Esophagus (tissue), 2 donors: ENCODE measurements at regions not wholly inside any gene's neighbourhood (a gene's known extent, or its start where the extent isn't known, plus 50 kb on each side); places are given as distances from the start of the nearest gene placed in this dataset.

ENCODE experiments used
- H3K27ac ChIP-seq, 2 donors: one replicate each; pipeline ENCODE4 v1.5.1; 2013; ENCODE audit warnings: low read depth in 2 of 2, mild to moderate bottlenecking in 2 of 2, inconsistent platforms in 1 of 2, low read length in 1 of 2, moderate library complexity in 1 of 2
- H3K27me3 ChIP-seq, 2 donors: one replicate each; pipeline ENCODE4 v1.6.1; 2013; ENCODE audit warnings: low read length in 2 of 2, control low read depth in 1 of 2, mild to moderate bottlenecking in 1 of 2; ENCODE audit not compliant: insufficient read depth in 2 of 2, control insufficient read depth in 1 of 2
- H3K36me3 ChIP-seq, 2 donors: one replicate each; pipeline ENCODE4 v1.6.1; 2013; ENCODE audit warnings: low read length in 1 of 2; ENCODE audit not compliant: control insufficient read depth in 2 of 2, insufficient read depth in 2 of 2
- H3K4me1 ChIP-seq, 2 donors: one replicate each; pipeline ENCODE4 v1.6.1; 2013; ENCODE audit warnings: low read length in 1 of 2; ENCODE audit not compliant: control insufficient read depth in 2 of 2, insufficient read depth in 2 of 2
- H3K4me3 ChIP-seq, 2 donors: one replicate each; pipeline ENCODE4 v1.5.1; 2013; ENCODE audit warnings: low read length in 2 of 2, mild to moderate bottlenecking in 2 of 2, low read depth in 1 of 2, moderate library complexity in 1 of 2
- H3K9me3 ChIP-seq, 2 donors: one replicate each; pipeline ENCODE4 v1.6.1; 2013; ENCODE audit warnings: mild to moderate bottlenecking in 2 of 2, low read depth in 1 of 2, low read length in 1 of 2, moderate library complexity in 1 of 2; ENCODE audit not compliant: control insufficient read depth in 2 of 2, insufficient read depth in 1 of 2
- WGBS, 2 donors: extraction: QIAGEN DNeasy Blood & Tissue Kit; methylation state at CpG; one replicate each; pipeline ENCODE4 v1.1.7; 2013; 5-methylcytosine and 5-hydroxymethylcytosine counted together
- donor health status: healthy with polysubstance abuse.
- donor health status: Bipolar disorder and iron deficiency.

DNA sequence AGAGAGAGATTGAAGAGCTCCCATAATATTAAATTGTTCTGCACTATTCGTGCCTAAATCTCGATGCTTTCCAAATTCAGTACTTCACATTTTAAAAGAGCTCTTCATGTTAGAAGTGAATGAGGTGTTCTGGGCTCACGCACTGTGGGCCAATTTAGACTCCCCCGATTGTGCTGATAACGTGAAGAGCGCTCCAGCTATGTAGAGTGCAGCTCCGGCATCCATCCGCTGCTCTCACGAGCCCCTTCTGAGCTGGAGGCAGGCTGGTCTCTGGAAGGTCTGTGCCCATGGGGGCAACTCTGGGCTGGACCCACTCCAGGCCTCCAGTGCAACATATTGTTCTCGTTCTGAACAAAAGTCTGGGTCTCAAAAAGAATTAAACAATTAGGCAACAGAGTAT lies 692.6 kb downstream of the VRK1 start:
- Histone ChIP-seq H3K4me1 (no peaks in the 10 kb centered on the region), H3K36me3 (no peaks in the 10 kb centered on the region), H3K9me3 (no peaks in the 10 kb centered on the region), H3K4me3 (no peak overlapping the region), H3K27me3 (no peaks in the 10 kb centered on the region), H3K27ac (no peak overlapping the region)
- 82 to 90% methylated on average over 10 of the region's 10 CpGs for WGBS, 2 donors

DNA sequence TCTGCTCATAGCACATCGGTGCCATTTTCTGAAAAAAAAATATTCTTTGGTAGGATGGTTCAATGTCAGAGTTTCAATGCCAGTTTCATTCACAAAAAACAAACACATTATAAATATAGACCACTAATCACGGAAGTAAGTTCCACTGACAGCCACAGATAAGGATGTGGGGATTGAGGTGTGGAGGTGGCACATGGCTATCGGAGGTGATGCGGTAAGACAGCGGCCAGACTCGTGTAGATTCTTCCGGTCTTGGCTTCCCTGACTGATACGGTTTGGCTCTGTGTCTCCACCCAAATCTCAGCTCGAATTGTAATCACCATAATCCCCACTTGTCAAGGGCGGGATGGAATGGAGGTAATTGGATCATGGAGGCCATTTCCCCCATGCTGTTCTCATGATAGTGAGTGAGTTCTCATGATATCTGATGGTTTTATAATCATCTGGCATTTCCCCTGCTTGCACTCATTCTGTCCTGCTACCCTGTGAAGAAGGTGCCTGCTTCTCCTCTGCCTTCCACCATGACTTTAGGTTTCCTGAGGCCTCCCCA lies 693.4 kb downstream of the VRK1 start:
- Histone ChIP-seq H3K27ac (no peak overlapping the region), H3K36me3 (no peaks in the 10 kb centered on the region), H3K9me3 (no peaks in the 10 kb centered on the region), H3K4me3 (no peak overlapping the region), H3K4me1 (no peaks in the 10 kb centered on the region), H3K27me3 (no peaks in the 10 kb centered on the region)
- WGBS, 2 donors = 84 to 88% methylated on average over 10 of the region's 10 CpGs

DNA sequence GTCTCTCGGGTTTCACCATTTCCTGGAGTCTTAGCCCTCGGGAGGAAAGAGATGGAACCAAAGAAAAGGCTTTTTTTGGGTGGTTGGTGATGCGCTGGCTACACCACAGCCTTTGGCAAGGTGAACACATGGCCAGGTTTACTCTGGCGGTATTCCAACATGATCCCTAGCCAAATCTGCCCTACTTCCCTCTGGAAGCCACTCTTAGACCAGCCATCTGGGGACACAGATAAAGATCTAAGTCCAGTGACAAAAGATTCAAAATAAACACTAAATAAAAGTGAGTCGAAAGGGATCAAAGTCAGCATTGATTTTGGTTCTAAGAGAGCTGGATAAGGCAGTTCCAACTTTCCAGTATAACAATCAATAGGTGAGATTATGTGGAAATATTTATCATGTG lies 694.5 kb downstream of the VRK1 start:
- no peaks in the 10 kb centered on the region for H3K4me1 ChIP-seq
- H3K27ac ChIP-seq = no peak overlapping the region
- WGBS, 2 donors = 62 to 74% methylated on average over 5 of the region's 5 CpGs
- H3K4me3 ChIP-seq = no peak overlapping the region
- no peaks in the 10 kb centered on the region for H3K36me3 ChIP-seq
- H3K27me3 ChIP-seq = no peaks in the 10 kb centered on the region
- H3K9me3 ChIP-seq = no peaks in the 10 kb centered on the region

DNA sequence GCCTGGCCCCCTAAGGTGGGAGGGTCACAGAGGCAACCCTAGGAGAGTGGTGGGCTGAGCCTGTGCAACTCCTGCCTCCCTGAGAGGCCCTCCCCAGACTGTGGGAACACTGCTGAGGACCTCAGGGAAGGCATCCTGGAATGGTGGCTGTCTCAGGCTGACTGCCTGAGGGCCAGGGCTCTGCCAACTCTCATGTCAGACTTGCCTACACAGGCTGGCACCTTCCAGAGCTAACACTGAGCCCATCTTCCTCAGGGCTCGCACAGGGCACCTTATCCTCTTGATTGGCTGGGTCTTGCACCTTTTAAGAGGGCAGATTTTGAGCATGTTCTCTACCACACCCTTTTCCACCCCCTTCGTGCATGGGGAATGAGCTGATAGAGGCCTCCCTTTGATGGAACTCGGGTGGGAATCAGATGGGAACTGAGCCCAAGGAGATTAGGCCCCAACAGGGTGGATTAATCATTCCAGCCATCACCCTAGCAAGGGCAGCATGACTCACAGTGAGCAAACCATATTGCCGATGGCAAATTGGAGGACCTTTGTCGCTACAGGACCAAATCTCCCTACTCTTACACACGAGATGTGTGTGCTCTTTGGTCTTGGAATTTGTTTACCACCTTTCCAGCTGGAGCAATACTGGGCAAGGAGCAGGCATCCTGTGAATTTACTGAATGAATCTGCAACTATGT lies 702.8 kb downstream of the VRK1 start:
- WGBS, 2 donors = 38 to 45% methylated on average over 6 of the region's 6 CpGs
- H3K4me1 ChIP-seq = peaks cover 0 to 13% of the 10 kb centered on the region in 2 donors
- H3K36me3 ChIP-seq = no peaks in the 10 kb centered on the region
- H3K27ac ChIP-seq = peak overlapping the region in 1 of 2 donors; percentile 64
- H3K4me3 ChIP-seq = no peak overlapping the region
- no peaks in the 10 kb centered on the region for H3K27me3 ChIP-seq
- no peaks in the 10 kb centered on the region for H3K9me3 ChIP-seq

DNA sequence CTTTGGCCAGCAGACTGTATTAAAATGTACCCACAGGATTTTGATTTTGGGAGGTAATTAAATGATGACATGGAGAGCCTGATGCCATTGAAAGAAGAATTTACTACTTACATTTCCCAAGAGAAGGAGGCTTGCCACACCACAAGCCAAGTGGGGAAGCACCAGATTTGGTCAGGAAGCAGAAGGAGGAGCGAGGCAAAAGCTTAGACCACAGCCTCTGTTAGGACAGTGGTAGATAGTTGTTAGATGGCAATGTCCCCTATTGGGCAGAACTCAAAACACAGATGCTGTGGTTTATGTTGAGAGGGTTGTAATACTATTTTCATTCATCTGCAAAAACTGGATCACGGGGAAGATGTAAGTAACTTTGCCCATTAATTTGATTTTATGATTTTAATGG lies 709.4 kb downstream of the VRK1 start:
- H3K27ac ChIP-seq = no peak overlapping the region
- H3K9me3 ChIP-seq = peaks cover 0 to 2% of the 10 kb centered on the region in 2 donors
- H3K36me3 ChIP-seq = no peaks in the 10 kb centered on the region
- H3K4me1 ChIP-seq = no peaks in the 10 kb centered on the region
- H3K27me3 ChIP-seq = no peaks in the 10 kb centered on the region
- WGBS, 2 donors = 41 to 43% methylated on average over 2 of the region's 2 CpGs
- H3K4me3 ChIP-seq = no peak overlapping the region

DNA sequence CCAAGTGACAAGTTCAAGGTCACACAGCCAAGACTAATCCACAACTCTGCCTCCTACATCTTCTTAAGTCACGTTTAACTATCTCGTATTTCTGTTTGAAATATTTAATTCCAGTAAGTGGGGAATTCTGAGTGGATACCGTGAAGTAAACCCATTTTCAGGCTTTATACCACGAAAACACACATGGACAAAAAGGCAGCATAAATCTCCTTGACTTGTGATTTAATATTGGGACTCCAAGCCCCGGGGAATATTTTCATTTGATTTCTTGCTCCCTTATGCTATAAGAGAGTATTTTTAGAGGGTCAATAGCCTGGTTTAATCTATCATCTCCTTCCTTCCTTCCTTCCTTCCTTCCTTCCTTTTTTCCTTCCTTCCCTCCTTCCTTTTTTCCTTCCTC lies 716.7 kb downstream of the VRK1 start:
- no peak overlapping the region for H3K4me3 ChIP-seq
- 76 to 90% methylated on average over 5 of the region's 5 CpGs for WGBS, 2 donors
- no peaks in the 10 kb centered on the region for H3K9me3 ChIP-seq

DNA sequence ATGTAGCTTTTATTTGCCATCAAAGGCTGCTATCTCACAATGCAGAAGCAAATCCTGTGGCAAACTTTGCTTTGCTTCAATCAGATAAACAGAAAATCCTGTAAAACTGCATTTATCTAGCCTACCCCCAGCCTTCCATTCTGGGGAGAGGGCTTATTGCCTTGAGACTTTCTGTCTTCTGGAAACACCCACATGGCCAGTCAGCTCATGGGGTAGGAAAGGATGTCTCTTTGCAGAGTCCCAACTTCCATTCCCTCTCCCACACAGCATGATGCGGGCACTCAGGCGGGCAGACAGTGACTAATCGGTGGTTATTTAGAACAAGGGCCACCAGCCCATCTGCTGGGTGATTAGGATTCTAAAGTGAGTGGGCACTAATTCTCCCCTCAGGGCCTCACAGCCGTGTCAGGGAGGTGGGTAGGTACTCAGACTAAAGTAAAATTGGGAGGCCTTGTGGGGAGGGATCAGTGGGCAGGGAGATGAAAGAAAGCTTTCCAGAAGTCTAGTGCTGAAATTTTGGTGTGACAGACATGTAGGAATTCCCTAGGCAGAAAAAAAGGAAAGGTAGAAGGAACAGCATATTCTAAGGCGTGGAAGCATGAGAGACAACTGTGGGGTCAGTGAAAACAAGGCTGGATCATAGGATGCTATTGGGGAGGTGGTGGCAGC lies 720.5 kb downstream of the VRK1 start:
- H3K27ac ChIP-seq = no peak overlapping the region
- no peaks in the 10 kb centered on the region for H3K9me3 ChIP-seq
- H3K27me3 ChIP-seq = no peaks in the 10 kb centered on the region
- WGBS, 2 donors = 68 to 76% methylated on average over 5 of the region's 5 CpGs
- no peaks in the 10 kb centered on the region for H3K36me3 ChIP-seq
- no peak overlapping the region for H3K4me3 ChIP-seq
- H3K4me1 ChIP-seq = no peaks in the 10 kb centered on the region

More for the DNA sequence above, 716.7 kb downstream of the VRK1 start:
- H3K36me3 ChIP-seq = no peaks in the 10 kb centered on the region
- H3K27ac ChIP-seq = no peak overlapping the region
- H3K27me3 ChIP-seq = no peaks in the 10 kb centered on the region
- H3K4me1 ChIP-seq = no peaks in the 10 kb centered on the region

DNA sequence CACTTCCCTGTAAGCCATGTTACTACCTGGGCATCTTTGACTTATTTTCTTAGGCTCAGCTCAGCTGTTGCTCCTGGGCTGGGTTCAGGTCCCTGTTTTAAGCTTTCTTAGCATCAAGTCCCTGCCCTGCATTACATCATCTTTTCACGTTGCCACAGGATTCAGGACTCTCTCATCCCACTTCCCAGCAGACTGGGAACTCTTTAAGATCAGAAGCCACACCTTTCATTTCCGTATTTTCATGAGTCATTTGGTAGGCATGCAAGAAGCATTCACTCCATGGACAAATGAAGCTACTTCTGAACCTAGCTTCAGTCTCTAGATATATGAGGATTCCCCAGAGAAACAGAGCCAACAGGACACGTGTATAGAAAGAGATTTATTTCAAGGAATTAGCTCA lies 726.8 kb downstream of the VRK1 start:
- Histone ChIP-seq H3K27me3 (no peaks in the 10 kb centered on the region), H3K36me3 (no peaks in the 10 kb centered on the region), H3K9me3 (peaks cover 0 to 5% of the 10 kb centered on the region in 2 donors), H3K4me1 (no peaks in the 10 kb centered on the region), H3K27ac (no peak overlapping the region), H3K4me3 (no peak overlapping the region)
- 33 to 36% methylated on average over 3 of the region's 3 CpGs for WGBS, 2 donors

DNA sequence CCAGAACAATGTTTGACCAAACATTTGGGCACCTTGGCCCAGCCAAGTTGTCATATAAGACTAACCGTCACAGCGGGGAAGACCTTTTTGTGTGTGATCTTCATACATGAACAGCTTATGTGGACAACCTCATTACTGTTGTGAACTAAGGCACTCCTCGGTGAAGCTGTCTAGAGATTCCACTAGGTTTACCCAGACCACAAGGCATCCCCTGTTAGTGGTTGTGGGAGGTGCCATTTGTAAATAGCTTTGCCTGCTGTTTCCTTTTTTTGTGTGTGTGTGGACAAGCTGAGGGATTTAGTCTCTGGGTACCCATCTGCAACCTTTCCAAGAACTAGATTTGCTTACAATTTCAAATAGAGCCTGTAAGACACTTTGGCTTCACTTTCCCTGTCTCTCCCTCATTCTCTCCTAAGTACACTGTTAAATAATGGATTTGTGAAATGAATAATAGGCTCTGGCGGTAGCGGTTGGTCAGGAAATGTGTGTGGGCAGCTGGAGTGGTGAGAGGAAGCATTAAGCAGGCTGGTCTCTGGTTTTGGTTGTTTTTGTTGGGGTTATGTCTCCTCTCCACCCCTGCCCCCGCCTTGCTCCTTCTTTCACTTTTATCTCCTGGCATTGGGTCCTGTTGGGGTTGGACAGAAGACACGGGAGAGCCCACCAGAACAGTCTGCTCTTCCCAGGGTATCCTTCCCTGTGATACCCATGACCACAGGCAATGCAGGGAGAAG lies 727.6 kb downstream of the VRK1 start:
- no peaks in the 10 kb centered on the region for H3K27me3 ChIP-seq
- no peaks in the 10 kb centered on the region for H3K36me3 ChIP-seq
- H3K27ac ChIP-seq = no peak overlapping the region
- no peak overlapping the region for H3K4me3 ChIP-seq
- no peaks in the 10 kb centered on the region for H3K4me1 ChIP-seq
- H3K9me3 ChIP-seq = peaks cover 0 to 5% of the 10 kb centered on the region in 2 donors
- WGBS, 2 donors = 64 to 68% methylated on average over 7 of the region's 7 CpGs
